Large intestine (tissue), 3 donors: ENCODE measurements at regions not wholly inside any gene's neighbourhood (a gene's known extent, or its start where the extent isn't known, plus 50 kb on each side); places are given as distances from the start of the nearest gene placed in this dataset.

Experiments used
- DNase-seq, 2 donors: peaks; one replicate each; pipeline versions ENCODE4 v3.0.0 to v3.0.0-alpha.2; 2013
- H3K27ac ChIP-seq: one replicate; pipeline ENCODE4 v1.5.1; 2013; ENCODE audit warnings: low read length
- H3K27me3 ChIP-seq: 2 replicates; pipeline ENCODE4 v1.6.1; 2013; ENCODE audit warnings: low read length; ENCODE audit not compliant: control insufficient read depth, insufficient read depth
- H3K36me3 ChIP-seq: 2 replicates; pipeline ENCODE4 v1.6.1; 2013; ENCODE audit warnings: low read length; ENCODE audit not compliant: control insufficient read depth, insufficient read depth
- H3K4me1 ChIP-seq: one replicate; pipeline ENCODE4 v1.6.1; 2013; ENCODE audit warnings: low read length; ENCODE audit not compliant: control insufficient read depth, insufficient read depth
- H3K4me3 ChIP-seq: one replicate; pipeline ENCODE4 v1.5.1; 2013; ENCODE audit warnings: low read length
- H3K9me3 ChIP-seq: one replicate; pipeline ENCODE4 v1.6.1; 2013; ENCODE audit warnings: mild to moderate bottlenecking, low read depth, low read length, moderate library complexity; ENCODE audit not compliant: control insufficient read depth
- WGBS: methylation state at CpG from one replicate; pipeline ENCODE4 v1.1.5; 2013; ENCODE audit warnings: low lambda C conversion rate; ENCODE audit not compliant: insufficient coverage; 5-methylcytosine and 5-hydroxymethylcytosine counted together

- Histone ChIP-seq H3K4me1 (no peaks in the 10 kb centered on the region), H3K9me3 (no peaks in the 10 kb centered on the region), H3K27me3 (no peaks in the 10 kb centered on the region), H3K27ac (no peak overlapping the region), H3K36me3 (no peaks in the 10 kb centered on the region), H3K4me3 (no peak overlapping the region)
- no CpG with 5 or more reads among the region's 1 CpG for WGBS
- DNase-seq = no peak
Observed at GRCh38 chr2:225120186-225120585, 77.9 kb upstream of the DOCK10 start.

DNA sequence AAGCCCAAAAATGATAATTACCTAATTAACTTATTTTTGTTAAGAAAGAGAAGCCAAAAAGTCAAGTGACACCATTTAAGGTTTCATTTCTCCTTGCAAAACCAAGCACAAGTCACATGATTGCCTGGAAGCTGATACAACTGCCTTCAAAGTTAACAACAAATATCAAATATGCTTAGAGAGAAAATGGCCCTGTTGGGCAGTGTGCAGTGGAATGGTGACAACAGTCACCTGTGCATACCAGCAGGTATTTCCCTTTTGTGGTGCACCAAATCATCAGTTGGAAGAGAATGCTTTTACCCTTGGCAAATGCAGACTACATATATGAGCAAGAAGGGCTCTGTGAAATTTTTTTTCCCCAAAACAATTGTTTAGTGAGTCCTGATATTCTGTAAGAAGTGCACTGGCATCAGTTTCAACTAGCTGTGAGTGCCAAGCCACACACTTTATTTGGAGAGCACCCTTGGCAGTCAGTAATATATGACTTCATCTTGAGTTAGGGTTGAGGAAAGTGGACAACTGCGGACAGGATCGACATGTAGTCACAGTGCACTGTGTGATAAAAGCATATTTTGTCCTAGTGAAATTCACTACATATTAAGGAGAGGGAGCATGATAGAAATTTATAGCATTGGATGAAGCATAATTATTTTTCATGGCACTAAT is 74.9 kb upstream of the DOCK10 start:
- no peak overlapping the region for H3K27ac ChIP-seq
- DNase-seq = no peak
- no peaks in the 10 kb centered on the region for H3K4me1 ChIP-seq
- no peaks in the 10 kb centered on the region for H3K27me3 ChIP-seq
- no peaks in the 10 kb centered on the region for H3K9me3 ChIP-seq
- H3K4me3 ChIP-seq = no peak overlapping the region
- WGBS = no CpG with 5 or more reads among the region's 2 CpGs
- no peaks in the 10 kb centered on the region for H3K36me3 ChIP-seq

DNA sequence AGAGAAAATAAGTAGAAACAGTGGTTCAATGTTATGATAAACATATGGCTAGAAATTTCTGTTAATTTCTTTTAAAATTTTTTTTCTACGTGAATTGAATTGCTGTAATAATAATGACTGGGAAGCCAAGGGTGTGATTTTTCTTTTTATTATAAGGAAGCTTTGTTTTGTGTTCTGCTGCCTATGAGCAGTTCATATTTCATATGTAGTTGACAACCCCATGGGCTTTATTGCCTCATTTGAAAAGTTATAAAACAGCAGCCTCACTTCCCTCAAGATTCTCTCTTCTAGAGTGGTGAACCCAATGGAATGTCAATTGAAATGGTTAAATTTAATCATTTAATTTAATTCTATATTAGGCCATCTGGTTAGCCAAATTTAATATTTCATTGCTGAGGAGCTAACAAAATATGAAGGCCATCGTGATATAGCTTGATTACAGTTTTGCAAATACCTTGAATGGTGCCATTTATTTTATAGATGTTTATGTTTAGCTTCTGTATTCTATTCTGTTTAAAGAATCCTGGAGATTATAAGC is 72.6 kb upstream of the DOCK10 start:
- WGBS = no CpG with 5 or more reads among the region's 2 CpGs
- H3K4me1 ChIP-seq = no peaks in the 10 kb centered on the region
- no peak for DNase-seq
- H3K27me3 ChIP-seq = no peaks in the 10 kb centered on the region
- H3K9me3 ChIP-seq = no peaks in the 10 kb centered on the region
- H3K4me3 ChIP-seq = no peak overlapping the region
- H3K27ac ChIP-seq = no peak overlapping the region
- H3K36me3 ChIP-seq = no peaks in the 10 kb centered on the region

DNA sequence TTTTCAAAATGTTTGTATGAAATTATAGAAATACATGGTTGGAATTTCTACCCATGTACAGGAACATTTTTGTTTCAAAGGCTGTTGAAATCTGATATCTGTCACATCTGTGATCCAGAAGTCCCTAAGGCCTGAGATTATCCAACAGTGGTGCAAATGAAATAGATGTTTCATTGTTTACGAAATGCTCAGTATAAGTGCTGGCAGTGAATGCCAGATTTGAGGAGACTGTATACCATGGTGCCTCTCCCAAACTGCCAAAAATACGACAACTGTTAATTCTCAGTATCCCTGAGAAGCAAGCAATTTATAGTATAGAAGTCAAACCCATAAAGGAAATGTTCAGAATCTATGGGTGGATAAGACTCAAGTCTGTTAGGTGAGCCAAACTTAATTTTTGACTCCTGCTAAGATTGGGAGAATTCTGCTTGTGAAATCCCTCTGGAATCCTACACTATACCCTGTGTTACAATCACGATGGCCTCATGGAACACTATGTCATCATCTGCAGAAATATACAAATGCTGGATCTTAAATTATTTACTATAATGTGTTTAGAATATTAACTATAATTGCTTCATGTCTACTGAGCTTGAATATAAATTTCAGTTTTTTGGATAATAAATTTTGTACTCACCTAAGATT is 71.2 kb upstream of the DOCK10 start:
- Histone ChIP-seq H3K4me3 (no peak overlapping the region), H3K36me3 (no peaks in the 10 kb centered on the region), H3K27ac (no peak overlapping the region), H3K4me1 (no peaks in the 10 kb centered on the region), H3K9me3 (no peaks in the 10 kb centered on the region), H3K27me3 (no peaks in the 10 kb centered on the region)
- no CpG with 5 or more reads among the region's 3 CpGs for WGBS
- no peak for DNase-seq

GRCh38 chr2:225112362-225113126 is 70.3 kb upstream of the DOCK10 start:
- WGBS = 88% methylated on average over 5 of the region's 10 CpGs
- peak in 1 of 2 donors; percentile 6 for DNase-seq
- Histone ChIP-seq H3K27ac (no peak overlapping the region), H3K36me3 (no peaks in the 10 kb centered on the region), H3K27me3 (no peaks in the 10 kb centered on the region), H3K4me3 (no peak overlapping the region), H3K4me1 (no peaks in the 10 kb centered on the region), H3K9me3 (no peaks in the 10 kb centered on the region)

GRCh38 chr2:225108805-225109204 is 66.5 kb upstream of the DOCK10 start:
- Histone ChIP-seq H3K36me3 (no peaks in the 10 kb centered on the region), H3K9me3 (no peaks in the 10 kb centered on the region), H3K4me1 (no peaks in the 10 kb centered on the region), H3K4me3 (no peak overlapping the region), H3K27me3 (no peaks in the 10 kb centered on the region), H3K27ac (no peak overlapping the region)
- no peak for DNase-seq

DNA sequence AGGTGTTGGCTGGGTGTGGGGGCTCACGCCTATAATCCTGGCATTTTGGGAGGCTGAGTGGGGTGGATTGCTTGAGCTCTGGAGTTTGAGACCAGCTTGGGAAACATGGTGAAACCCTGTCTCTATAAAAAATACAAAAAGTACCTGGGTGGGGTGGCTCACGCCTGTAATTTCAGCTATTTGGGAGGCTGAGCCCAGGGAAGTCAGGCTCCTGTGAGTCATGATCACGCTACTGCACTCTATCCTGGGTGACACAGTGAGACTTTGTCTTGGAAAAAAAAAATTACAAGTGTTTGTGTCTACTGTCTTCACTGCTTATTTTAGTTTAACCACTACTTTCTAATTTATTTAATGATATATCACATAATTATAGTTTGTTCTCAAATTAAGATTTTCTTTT is 62.7 kb upstream of the DOCK10 start:
- Histone ChIP-seq H3K4me1 (no peaks in the 10 kb centered on the region), H3K27ac (no peak overlapping the region), H3K4me3 (no peak overlapping the region), H3K36me3 (no peaks in the 10 kb centered on the region), H3K27me3 (no peaks in the 10 kb centered on the region), H3K9me3 (no peaks in the 10 kb centered on the region)
- no peak for DNase-seq
- WGBS = no CpG with 5 or more reads among the region's 3 CpGs

DNA sequence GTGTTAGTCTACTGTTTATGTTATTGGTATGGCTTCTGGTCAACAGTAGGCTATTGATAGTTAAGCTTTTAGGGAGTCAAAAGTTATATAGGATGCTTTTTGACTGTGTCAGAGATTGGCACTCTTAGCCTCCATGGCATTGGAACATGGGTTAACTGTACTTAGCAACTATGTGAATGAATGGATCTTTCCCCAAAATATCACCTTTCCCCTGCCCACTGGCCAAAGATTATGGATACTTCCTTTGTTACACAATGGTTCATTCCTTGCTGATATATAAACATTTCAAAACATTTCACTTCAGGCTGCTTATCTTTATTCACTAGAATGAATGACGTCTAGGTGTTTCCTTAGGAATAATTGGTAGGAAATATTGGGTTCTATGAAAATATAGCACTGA is 62.1 kb upstream of the DOCK10 start:
- Histone ChIP-seq H3K27me3 (no peaks in the 10 kb centered on the region), H3K27ac (no peak overlapping the region), H3K36me3 (no peaks in the 10 kb centered on the region), H3K4me3 (no peak overlapping the region), H3K9me3 (no peaks in the 10 kb centered on the region), H3K4me1 (no peaks in the 10 kb centered on the region)
- DNase-seq = no peak
- no CpG with 5 or more reads among the region's 1 CpG for whole genome bisulfite sequencing

DNA sequence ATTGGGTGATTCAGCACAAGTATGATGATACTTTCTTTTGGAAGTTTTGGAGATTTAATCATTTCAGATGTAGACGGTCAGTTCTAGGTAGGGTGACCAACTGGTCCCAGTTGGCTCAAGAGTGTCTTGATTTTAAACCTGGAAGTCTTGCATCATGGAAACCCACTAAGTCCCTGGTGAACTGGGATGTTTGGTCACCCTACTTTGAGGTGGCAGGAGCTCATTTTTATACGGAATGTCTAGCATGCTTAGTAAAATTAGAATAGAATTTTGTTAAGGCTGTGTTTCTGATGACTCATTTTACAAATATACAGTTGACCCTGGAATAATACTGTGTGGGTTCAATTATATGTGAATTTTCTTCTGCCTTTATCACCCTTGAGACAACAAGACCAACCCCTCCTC is 61.5 kb upstream of the DOCK10 start:
- DNase-seq = no peak
- no CpG with 5 or more reads among the region's 2 CpGs for WGBS
- Histone ChIP-seq H3K36me3 (no peaks in the 10 kb centered on the region), H3K27me3 (no peaks in the 10 kb centered on the region), H3K4me3 (no peak overlapping the region), H3K27ac (no peak overlapping the region), H3K4me1 (no peaks in the 10 kb centered on the region), H3K9me3 (no peaks in the 10 kb centered on the region)

GRCh38 chr2:225100856-225101294 is 58.6 kb upstream of the DOCK10 start:
- whole genome bisulfite sequencing = 50% methylated on average over 1 of the region's 1 CpG
- DNase-seq = no peak

More at GRCh38 chr2:225100856-225101294, 58.6 kb upstream of the DOCK10 start:
- H3K27ac ChIP-seq = no peak overlapping the region
- H3K36me3 ChIP-seq = no peaks in the 10 kb centered on the region
- no peaks in the 10 kb centered on the region for H3K4me1 ChIP-seq
- H3K9me3 ChIP-seq = no peaks in the 10 kb centered on the region
- no peaks in the 10 kb centered on the region for H3K27me3 ChIP-seq
- no peak overlapping the region for H3K4me3 ChIP-seq
